HG02763 (cell line): ENCODE measurements at regions not wholly inside any gene's neighbourhood (a gene's known extent, or its start where the extent isn't known, plus 50 kb on each side); places are given as distances from the start of the nearest gene placed in this dataset.

Experiments
- ATAC-seq: cut with Tn5 transposase; IDR thresholded peaks from one replicate; pipeline ENCODE4 v1.9.1; 2021; ENCODE audit warnings: mild to moderate bottlenecking, moderate library complexity; ENCODE audit not compliant: unreplicated experiment

DNA sequence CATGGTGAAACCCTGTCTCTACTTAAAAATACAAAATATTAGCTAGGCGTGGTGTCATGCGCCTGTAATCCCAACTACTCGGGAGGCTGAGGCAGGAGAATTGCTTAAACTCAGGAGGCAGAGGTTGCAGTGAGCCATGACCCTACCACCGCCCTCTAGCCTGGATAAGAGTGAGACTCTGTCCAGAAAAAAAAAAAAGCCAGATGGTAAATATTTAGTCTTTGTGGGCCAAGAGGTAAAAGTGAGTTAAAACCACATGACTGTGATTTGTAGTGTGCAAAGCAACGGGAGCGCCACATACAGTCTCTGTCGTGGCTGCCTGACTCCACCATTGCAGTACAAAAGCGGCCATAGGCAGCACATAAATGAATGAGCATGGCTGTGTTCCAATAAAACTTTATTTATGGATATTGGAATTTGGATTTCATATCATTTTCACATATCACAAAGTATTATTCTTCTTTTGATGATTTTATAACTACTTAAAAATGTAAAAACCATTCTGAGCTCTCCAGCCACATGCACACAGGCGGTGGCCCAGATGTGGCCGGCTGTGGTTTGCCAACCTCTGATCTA lies 51.8 kb upstream of the CASZ1 start:
- ATAC-seq = no peak

- no peak for ATAC-seq
Observed at GRCh38 chr1:10850026-10850425, 53.6 kb upstream of the CASZ1 start.

GRCh38 chr1:10851024-10852013 lies 54.9 kb upstream of the CASZ1 start:
- no peak for ATAC-seq

GRCh38 chr1:10852018-10852417 lies 55.6 kb upstream of the CASZ1 start:
- no peak for ATAC-seq

GRCh38 chr1:10852486-10852885 lies 56.0 kb upstream of the CASZ1 start:
- no peak for ATAC-seq

- no peak for ATAC-seq
Observed at GRCh38 chr1:10852998-10853520, 56.6 kb upstream of the CASZ1 start.

- ATAC-seq = no peak
Observed at GRCh38 chr1:10853701-10854100, 57.3 kb upstream of the CASZ1 start.

GRCh38 chr1:10854856-10855459 lies 58.5 kb upstream of the CASZ1 start:
- no peak for ATAC-seq

GRCh38 chr1:10856176-10856683 lies 59.8 kb upstream of the CASZ1 start:
- no peak for ATAC-seq

- ATAC-seq = no peak
Observed at GRCh38 chr1:10856863-10857598, 60.6 kb upstream of the CASZ1 start.

DNA sequence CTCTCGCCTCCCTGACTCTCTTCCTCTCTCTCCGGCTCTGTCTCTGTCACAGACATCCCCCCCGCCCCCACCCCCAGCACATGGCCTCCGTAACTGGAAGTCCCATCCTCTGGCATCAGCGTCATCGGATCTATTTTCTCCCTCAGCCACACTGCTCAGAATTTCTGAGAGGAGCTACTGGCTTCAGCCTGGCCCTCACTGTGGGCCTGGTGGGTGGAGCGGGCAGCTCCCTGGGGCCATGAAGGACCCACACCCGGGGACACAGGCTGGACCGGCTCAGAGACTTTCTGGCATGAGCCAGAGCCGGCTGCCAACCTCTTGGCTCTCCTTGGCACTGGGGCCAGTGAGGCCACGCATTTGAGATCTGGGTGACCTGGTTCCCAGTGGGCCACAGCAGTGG lies 61.2 kb upstream of the CASZ1 start:
- no peak for ATAC-seq

DNA sequence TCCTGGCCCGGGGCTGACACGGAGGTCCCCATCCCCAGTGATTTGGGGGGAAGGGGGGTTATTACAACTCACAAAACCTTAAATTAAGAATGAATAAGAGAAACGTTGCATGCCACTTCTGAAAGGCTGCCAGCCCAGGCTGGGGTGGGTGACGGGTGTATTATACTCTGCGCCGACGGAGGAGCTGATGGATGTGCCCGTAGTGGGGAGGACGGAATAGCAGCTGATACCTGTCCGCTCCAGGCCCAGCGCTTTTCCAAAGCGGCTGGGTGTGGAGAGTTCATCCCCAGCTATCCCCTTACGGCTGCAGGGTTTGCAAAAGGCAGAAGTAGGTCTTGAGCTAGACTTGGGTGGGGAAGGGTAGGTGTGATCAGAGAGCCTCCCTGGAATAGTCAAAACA lies 63.8 kb upstream of the CASZ1 start:
- ATAC-seq = no peak

- ATAC-seq = no peak
Observed at GRCh38 chr1:10860682-10861081, 64.2 kb upstream of the CASZ1 start.

GRCh38 chr1:10861822-10862221 lies 65.4 kb upstream of the CASZ1 start:
- ATAC-seq = no peak

GRCh38 chr1:10862743-10863335 lies 66.4 kb upstream of the CASZ1 start:
- no peak for ATAC-seq

- no peak for ATAC-seq
Observed at GRCh38 chr1:10863886-10864285, 67.4 kb upstream of the CASZ1 start.

GRCh38 chr1:10864776-10865175 lies 68.3 kb upstream of the CASZ1 start:
- no peak for ATAC-seq

GRCh38 chr1:10865518-10866320 lies 69.3 kb upstream of the CASZ1 start:
- no peak for ATAC-seq

- ATAC-seq = no peak
Observed at GRCh38 chr1:10866321-10867093, 70.1 kb upstream of the CASZ1 start.
